Esophagus squamous epithelium (tissue), 4 donors: ENCODE measurements at regions not wholly inside any gene's neighbourhood (a gene's known extent, or its start where the extent isn't known, plus 50 kb on each side); places are given as distances from the start of the nearest gene placed in this dataset.

ENCODE experiments used
- CTCF ChIP-seq, 6 experiments: fragments of 450-650 bp in 4 of 6; fragments of 200-600 bp in 2 of 6; sonication (generic) in 2 of 6; IDR thresholded peaks; one replicate each; pipeline ENCODE4 v1.5.1; 2016 to 2019; ENCODE audit warnings: antibody characterized with exemption in 6 of 6, mild to moderate bottlenecking in 4 of 6, moderate library complexity in 4 of 6
- POLR2A ChIP-seq, 4 donors: fragments of 450-650 bp; IDR thresholded peaks; one replicate each; pipeline ENCODE4 v1.6.1; 2017; ENCODE audit warnings: antibody characterized with exemption in 4 of 4, mild to moderate bottlenecking in 4 of 4, moderate library complexity in 3 of 4

DNA sequence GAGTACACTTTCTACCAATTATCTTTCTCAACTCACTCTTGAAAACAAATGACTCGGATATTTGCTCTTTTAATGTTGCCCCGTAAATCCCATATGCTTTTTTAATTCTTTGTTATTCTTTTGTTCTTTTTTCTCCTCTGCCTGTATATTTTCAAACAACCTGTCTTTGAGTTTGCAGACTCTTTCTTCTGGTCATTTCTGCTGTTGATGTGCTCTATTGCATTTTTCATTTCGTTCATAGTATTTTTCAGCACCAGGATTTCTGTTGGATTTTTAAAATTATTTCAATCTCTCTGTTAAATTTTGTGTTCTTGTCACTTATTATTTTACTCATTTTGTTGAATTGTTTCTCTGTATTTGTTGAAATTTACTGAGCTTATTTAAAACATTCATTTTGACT lies 146.8 kb upstream of the B3GALT2 start:
- TF ChIP-seq CTCF (IDR thresholded peaks at IDR 0.05) (no peak), POLR2A (IDR thresholded peaks at IDR 0.05) (no peak)
